ENCODE measurements at regions not wholly inside any gene's neighbourhood (a gene's known extent, or its start where the extent isn't known, plus 50 kb on each side); places are given as distances from the start of the nearest gene placed in this dataset.

- Mint-ChIP-seq H3K27ac (ENCODE audit: unreplicated experiment) (no peak overlapping the region), H3K4me1 (ENCODE audit: unreplicated experiment) (peaks cover 35% of the 10 kb centered on the region), H3K27me3 (ENCODE audit: unreplicated experiment) (no peaks in the 10 kb centered on the region), H3K4me3 (ENCODE audit: unreplicated experiment) (no peak overlapping the region), H3K9me3 (ENCODE audit: unreplicated experiment) (peaks cover 6% of the 10 kb centered on the region), H3K36me3 (ENCODE audit: unreplicated experiment) (no peaks in the 10 kb centered on the region)
- TF ChIP-seq, protein P1, sequence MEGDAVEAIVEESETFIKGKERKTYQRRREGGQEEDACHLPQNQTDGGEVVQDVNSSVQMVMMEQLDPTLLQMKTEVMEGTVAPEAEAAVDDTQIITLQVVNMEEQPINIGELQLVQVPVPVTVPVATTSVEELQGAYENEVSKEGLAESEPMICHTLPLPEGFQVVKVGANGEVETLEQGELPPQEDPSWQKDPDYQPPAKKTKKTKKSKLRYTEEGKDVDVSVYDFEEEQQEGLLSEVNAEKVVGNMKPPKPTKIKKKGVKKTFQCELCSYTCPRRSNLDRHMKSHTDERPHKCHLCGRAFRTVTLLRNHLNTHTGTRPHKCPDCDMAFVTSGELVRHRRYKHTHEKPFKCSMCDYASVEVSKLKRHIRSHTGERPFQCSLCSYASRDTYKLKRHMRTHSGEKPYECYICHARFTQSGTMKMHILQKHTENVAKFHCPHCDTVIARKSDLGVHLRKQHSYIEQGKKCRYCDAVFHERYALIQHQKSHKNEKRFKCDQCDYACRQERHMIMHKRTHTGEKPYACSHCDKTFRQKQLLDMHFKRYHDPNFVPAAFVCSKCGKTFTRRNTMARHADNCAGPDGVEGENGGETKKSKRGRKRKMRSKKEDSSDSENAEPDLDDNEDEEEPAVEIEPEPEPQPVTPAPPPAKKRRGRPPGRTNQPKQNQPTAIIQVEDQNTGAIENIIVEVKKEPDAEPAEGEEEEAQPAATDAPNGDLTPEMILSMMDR (IDR thresholded peaks at IDR 0.05) = no peak
- no peak for DNase-seq (ENCODE audit: extremely low spot score, unreplicated experiment)
Observed at GRCh38 chr6:113651120-113651519, 206.0 kb upstream of the MARCKS start.

DNA sequence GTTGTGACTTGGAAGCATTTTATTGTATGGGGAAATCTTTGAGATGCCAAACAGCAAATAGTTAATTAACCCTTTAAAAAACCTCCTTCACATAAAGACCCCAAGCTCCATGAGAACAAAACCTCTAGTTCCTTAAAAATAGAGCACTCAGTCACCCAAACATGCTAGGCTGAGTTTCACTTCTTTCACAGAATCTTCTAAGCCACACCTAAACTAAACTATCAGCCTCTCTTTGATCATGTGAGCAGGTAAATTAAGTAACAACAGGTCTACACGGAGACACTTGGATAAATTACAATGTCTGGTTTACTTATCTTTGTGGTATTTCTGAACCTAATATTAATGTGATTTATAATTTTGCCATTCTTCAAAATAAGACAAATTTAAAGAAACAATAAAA lies 205.2 kb upstream of the MARCKS start:
- H3K36me3 Mint-ChIP-seq (ENCODE audit: unreplicated experiment) = no peaks in the 10 kb centered on the region
- peaks cover 6% of the 10 kb centered on the region for H3K9me3 Mint-ChIP-seq (ENCODE audit: unreplicated experiment)
- no peak overlapping the region for H3K27ac Mint-ChIP-seq (ENCODE audit: unreplicated experiment)
- peaks cover 35% of the 10 kb centered on the region for H3K4me1 Mint-ChIP-seq (ENCODE audit: unreplicated experiment)
- TF ChIP-seq, protein P1 (IDR thresholded peaks at IDR 0.05) = no peak
- no peak overlapping the region for H3K4me3 Mint-ChIP-seq (ENCODE audit: unreplicated experiment)
- no peaks in the 10 kb centered on the region for H3K27me3 Mint-ChIP-seq (ENCODE audit: unreplicated experiment)
- no peak for DNase-seq (ENCODE audit: extremely low spot score, unreplicated experiment)

- Mint-ChIP-seq H3K36me3 (ENCODE audit: unreplicated experiment) (no peaks in the 10 kb centered on the region), H3K4me3 (ENCODE audit: unreplicated experiment) (no peak overlapping the region), H3K27ac (ENCODE audit: unreplicated experiment) (peak overlapping the region; percentile 51), H3K27me3 (ENCODE audit: unreplicated experiment) (no peaks in the 10 kb centered on the region), H3K9me3 (ENCODE audit: unreplicated experiment) (peaks cover 6% of the 10 kb centered on the region), H3K4me1 (ENCODE audit: unreplicated experiment) (peaks cover 32% of the 10 kb centered on the region)
- TF ChIP-seq, protein P1 (IDR thresholded peaks at IDR 0.05) = no peak
- no peak for DNase-seq (ENCODE audit: extremely low spot score, unreplicated experiment)
Observed at GRCh38 chr6:113653275-113653674, 203.9 kb upstream of the MARCKS start.

GRCh38 chr6:113654396-113654795 lies 202.7 kb upstream of the MARCKS start:
- Mint-ChIP-seq H3K4me3 (ENCODE audit: unreplicated experiment) (no peak overlapping the region), H3K27ac (ENCODE audit: unreplicated experiment) (peak overlapping the region; percentile 78), H3K9me3 (ENCODE audit: unreplicated experiment) (peaks cover 6% of the 10 kb centered on the region), H3K36me3 (ENCODE audit: unreplicated experiment) (no peaks in the 10 kb centered on the region), H3K4me1 (ENCODE audit: unreplicated experiment) (peaks cover 23% of the 10 kb centered on the region), H3K27me3 (ENCODE audit: unreplicated experiment) (no peaks in the 10 kb centered on the region)
- DNase-seq (ENCODE audit: extremely low spot score, unreplicated experiment) = peak; percentile 90
- TF ChIP-seq, protein P1 (IDR thresholded peaks at IDR 0.05) = no peak

DNA sequence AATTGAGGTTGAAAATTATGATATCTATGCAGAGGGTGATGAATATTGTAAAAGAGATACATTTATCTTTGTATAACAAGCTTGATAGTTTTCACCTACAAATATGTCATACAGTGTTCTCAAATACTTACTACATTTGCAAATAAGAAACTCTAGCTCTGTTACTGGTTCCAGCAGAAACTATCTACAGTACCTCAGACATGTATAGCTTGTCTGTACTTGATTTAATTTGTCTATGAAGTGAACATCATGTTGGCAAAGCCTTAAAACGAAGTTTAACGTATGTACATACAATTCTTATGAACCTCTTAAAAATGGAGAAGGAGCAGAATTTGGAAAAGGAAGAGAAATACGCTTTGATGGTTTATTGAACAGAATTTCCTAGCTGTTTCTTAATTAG lies 201.4 kb upstream of the MARCKS start:
- Mint-ChIP-seq H3K9me3 (ENCODE audit: unreplicated experiment) (peaks cover 6% of the 10 kb centered on the region), H3K27me3 (ENCODE audit: unreplicated experiment) (no peaks in the 10 kb centered on the region), H3K27ac (ENCODE audit: unreplicated experiment) (no peak overlapping the region), H3K36me3 (ENCODE audit: unreplicated experiment) (no peaks in the 10 kb centered on the region), H3K4me1 (ENCODE audit: unreplicated experiment) (peaks cover 16% of the 10 kb centered on the region), H3K4me3 (ENCODE audit: unreplicated experiment) (no peak overlapping the region)
- no peak for DNase-seq (ENCODE audit: extremely low spot score, unreplicated experiment)
- TF ChIP-seq, protein P1 (IDR thresholded peaks at IDR 0.05) = no peak

Measured in osteocyte (in vitro differentiated cells).